Testis (tissue), 2 donors: ENCODE measurements at regions not wholly inside any gene's neighbourhood (a gene's known extent, or its start where the extent isn't known, plus 50 kb on each side); places are given as distances from the start of the nearest gene placed in this dataset.

Source experiments
- POLR2A ChIP-seq: fragments of 450-650 bp; IDR thresholded peaks from one replicate; pipeline ENCODE4 v1.6.1; 2017; ENCODE audit warnings: antibody characterized with exemption, mild to moderate bottlenecking, moderate library complexity
- TF ChIP-seq, protein P1 (sequence below), 3 experiments: fragments of 450-650 bp in 2 of 3; fragments of 200-600 bp in 1 of 3; sonication (generic) in 1 of 3; IDR thresholded peaks; one replicate each; pipeline ENCODE4 v1.5.1; 2016 to 2019; ENCODE audit warnings: antibody characterized with exemption in 3 of 3, mild to moderate bottlenecking in 2 of 3, moderate library complexity in 1 of 3

DNA sequence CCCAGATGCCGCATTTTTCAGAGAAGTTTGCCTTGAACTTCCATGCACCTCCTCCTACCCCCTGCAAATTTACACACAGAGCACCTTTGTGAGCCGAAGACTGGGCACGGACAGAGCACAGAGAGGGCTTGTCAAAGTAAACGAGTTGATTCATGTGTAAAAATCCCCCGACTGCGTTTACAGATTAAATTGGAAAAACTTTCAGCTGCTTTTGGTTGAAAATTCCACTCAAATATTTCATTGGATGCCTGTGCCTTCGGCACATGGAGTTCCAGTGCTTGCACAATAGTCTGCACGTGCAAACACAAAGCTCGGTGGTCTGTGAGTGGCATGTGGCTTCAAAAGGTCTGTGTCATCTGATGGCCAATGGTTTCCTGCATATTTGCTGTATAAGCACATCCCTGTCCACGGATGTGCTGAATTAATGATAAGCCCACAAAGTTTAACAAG, 177.5 kb downstream of the SETD4 start:
- TF ChIP-seq, protein P1, sequence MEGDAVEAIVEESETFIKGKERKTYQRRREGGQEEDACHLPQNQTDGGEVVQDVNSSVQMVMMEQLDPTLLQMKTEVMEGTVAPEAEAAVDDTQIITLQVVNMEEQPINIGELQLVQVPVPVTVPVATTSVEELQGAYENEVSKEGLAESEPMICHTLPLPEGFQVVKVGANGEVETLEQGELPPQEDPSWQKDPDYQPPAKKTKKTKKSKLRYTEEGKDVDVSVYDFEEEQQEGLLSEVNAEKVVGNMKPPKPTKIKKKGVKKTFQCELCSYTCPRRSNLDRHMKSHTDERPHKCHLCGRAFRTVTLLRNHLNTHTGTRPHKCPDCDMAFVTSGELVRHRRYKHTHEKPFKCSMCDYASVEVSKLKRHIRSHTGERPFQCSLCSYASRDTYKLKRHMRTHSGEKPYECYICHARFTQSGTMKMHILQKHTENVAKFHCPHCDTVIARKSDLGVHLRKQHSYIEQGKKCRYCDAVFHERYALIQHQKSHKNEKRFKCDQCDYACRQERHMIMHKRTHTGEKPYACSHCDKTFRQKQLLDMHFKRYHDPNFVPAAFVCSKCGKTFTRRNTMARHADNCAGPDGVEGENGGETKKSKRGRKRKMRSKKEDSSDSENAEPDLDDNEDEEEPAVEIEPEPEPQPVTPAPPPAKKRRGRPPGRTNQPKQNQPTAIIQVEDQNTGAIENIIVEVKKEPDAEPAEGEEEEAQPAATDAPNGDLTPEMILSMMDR (IDR thresholded peaks at IDR 0.05) = no peak
- no peak for TF ChIP-seq POLR2A
